OCI-LY3 (cell line): ENCODE measurements at regions not wholly inside any gene's neighbourhood (a gene's known extent, or its start where the extent isn't known, plus 50 kb on each side); places are given as distances from the start of the nearest gene placed in this dataset.

Experiments used
- CTCF ChIP-seq: fragments of 200-600, 300-600 bp; sonication (generic); IDR thresholded peaks from 2 replicates; pipeline ENCODE4 v1.5.1; 2014; ENCODE audit warnings: antibody characterized with exemption, low read length, low read depth
- EZH2phosphoT487 ChIP-seq: fragments of 200-600 bp; shearing (Covaris generic); IDR thresholded peaks from 2 replicates; pipeline ENCODE4 v1.6.1; 2018; ENCODE audit warnings: antibody characterized with exemption, mixed run types, low read depth

- no peak for TF ChIP-seq CTCF
- no peak for TF ChIP-seq EZH2phosphoT487
Measured at GRCh38 chr6:113122060-113122459, 735.1 kb upstream of the MARCKS start.
